SIG-M5 (cell line): ENCODE measurements at regions not wholly inside any gene's neighbourhood (a gene's known extent, or its start where the extent isn't known, plus 50 kb on each side); places are given as distances from the start of the nearest gene placed in this dataset.
"Not testable (repeated sequence)": the region's sequence is repeated elsewhere in the genome, so short reads cannot be mapped to it uniquely, and the experiment has no call there.

Source experiments
- DNase-seq: peaks from one replicate; lab custom pipeline; 2025; lab: John Stamatoyannopoulos, UW

- DNase-seq, result no peak
Observed at GRCh38 chr12:115898670-115899069, 378.8 kb downstream of the MED13L start.

DNA sequence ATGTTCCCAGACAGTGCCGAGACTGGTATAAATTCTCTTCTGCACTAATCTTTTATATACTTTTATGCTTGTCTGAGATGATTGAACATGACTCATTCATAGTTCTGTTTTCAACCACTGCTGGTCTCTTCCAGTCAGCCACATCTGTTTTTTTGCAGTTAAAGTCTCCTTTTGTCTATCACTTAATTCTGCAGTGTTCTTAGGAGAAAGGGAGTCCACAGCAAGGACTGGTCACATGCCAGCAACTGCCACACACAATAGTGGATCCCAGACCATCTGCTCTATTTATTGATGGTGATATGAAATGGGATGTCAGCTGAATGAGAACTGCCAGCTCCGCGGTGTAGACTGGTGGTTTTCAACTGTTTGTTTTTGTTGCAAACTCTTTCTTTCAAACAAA lies 379.8 kb downstream of the MED13L start:
- no peak for DNase-seq

DNA sequence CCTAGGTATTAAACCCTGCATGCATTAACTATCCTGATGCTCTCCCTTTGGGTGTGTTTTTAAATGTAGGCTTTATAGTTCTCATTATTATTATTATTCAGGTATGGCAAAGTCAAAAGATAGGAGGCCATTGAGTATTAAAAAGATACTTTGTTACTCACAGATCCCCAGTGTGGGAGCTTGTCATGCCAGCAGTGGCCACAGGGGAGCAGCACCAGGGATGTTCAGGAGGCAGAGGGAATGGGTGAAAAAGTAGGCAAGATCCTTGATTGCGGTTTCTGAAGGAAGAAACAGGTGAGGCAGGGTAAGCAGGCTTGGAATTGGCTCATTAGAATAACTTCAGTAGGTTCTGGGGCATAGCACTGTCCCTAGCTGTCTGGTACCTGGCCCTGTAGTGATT lies 382.2 kb downstream of the MED13L start:
- DNase-seq, result no peak

DNA sequence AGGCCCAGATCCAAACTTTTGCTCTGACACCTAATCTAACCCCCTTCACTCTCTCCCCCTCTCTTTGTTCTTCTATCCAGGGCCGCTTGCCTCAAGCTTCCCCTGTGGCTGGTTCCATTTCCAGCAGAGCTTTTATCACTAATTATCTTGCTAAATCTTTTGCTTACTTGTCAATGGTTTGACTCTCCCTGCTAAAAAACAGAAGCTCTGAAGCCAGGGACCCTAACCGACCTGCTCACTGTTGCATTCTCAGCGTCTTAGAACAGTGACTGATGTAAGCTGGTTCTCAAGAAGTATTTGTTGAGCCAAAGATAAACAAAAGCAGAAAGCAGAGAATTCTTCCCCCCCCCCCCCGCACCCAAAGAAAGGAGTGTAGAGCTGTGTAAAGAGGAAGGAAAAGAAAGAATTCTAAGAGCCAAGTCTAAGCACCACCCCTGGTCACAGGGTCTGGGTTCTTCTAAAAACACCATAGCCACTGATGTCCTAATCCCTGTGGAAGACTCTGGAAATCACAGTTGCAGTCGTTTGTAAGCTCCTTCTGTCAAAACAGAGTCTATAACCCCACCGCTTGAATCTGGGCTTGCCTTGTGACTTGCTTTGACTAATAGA lies 385.8 kb downstream of the MED13L start:
- DNase-seq, result no peak

GRCh38 chr12:115886666-115887065 lies 390.8 kb downstream of the MED13L start:
- no peak for DNase-seq

DNA sequence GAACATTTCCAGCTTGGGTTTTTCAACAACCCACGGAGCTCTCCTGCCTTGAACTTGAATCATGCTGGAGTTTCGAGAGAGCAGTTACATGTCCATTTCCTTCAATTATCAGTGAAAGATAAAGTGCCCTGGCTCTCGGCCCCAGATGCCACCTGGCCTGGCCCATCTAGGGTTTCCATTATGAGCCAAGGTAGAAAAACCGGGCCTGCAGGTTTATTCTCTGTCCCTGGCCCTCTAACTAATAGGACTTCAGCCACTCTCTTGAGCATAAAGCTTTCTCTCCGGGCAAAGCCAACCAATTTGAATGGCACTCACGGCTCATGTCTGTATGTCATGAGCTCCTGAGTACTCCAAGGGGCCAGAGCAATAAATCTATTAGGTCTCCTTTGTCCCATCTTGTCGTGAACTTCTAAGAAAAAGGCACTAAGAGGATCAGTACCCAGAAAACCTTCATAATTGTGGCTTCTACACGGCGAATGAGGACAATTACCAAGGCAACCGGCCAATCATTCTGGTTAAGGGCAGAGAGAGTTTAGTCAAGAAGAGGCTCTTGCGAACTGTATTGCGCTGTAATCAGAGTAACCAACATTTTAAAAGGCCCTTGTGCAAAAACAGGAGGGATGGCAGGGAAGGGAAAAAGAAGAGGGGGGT lies 392.3 kb downstream of the MED13L start:
- DNase-seq, result no peak

DNA sequence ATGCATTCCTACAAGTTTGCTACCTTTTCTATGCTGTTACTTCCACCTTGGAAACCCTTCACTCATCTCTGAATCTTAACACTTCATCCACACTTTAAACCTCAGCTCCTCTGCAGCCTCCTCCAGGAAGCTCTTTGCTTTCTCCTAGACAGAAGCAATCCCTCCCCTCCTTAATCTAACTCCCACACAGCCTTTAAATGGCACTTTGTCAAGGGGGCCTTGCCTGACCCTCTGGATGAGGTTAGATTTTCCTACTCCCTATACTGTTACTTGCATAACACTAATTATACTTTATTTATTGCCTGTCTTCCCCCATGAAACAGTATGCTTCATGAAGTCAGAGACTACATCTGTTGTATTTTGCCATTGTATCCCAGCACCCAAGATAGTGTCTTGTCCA lies 394.6 kb downstream of the MED13L start:
- DNase-seq, result no peak

- DNase-seq, result no peak
Observed at GRCh38 chr12:115880238-115880637, 397.3 kb downstream of the MED13L start.

- no peak for DNase-seq
Observed at GRCh38 chr12:115879354-115879753, 398.1 kb downstream of the MED13L start.

- DNase-seq, result no peak
Observed at GRCh38 chr12:115873451-115874082, 403.9 kb downstream of the MED13L start.

GRCh38 chr12:115872919-115873357 lies 404.6 kb downstream of the MED13L start:
- DNase-seq, result no peak

- no peak for DNase-seq
Observed at GRCh38 chr12:115872212-115872611, 405.3 kb downstream of the MED13L start.

- DNase-seq, result peak; percentile 10
Observed at GRCh38 chr12:115871714-115872113, 405.8 kb downstream of the MED13L start.

- no peak for DNase-seq
Observed at GRCh38 chr12:115870510-115870909, 407.0 kb downstream of the MED13L start.

DNA sequence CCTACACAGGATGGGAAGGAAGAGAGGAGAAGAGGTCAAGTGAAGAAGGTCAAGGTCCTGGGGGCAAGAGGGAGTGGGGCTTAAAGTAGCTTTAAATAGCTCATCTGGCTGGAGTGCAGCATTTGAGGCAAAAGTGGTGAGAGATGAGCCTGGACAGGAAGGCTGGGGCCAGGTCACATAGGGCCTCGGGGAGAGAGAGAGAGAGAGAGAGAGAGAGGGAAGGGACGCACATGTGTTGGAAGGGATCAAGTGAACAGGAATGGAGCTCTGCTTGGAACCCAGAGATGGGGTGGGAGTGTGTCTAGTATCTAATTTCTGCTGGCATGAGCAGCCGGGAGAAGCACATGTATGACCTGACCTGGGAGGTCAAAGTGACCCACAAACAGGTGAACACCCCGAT lies 407.5 kb downstream of the MED13L start:
- no peak for DNase-seq

- DNase-seq, result no peak
Observed at GRCh38 chr12:115869604-115870003, 407.9 kb downstream of the MED13L start.

GRCh38 chr12:115868624-115869023 lies 408.9 kb downstream of the MED13L start:
- no peak for DNase-seq

- DNase-seq, result no peak
Observed at GRCh38 chr12:115867854-115868253, 409.6 kb downstream of the MED13L start.

DNA sequence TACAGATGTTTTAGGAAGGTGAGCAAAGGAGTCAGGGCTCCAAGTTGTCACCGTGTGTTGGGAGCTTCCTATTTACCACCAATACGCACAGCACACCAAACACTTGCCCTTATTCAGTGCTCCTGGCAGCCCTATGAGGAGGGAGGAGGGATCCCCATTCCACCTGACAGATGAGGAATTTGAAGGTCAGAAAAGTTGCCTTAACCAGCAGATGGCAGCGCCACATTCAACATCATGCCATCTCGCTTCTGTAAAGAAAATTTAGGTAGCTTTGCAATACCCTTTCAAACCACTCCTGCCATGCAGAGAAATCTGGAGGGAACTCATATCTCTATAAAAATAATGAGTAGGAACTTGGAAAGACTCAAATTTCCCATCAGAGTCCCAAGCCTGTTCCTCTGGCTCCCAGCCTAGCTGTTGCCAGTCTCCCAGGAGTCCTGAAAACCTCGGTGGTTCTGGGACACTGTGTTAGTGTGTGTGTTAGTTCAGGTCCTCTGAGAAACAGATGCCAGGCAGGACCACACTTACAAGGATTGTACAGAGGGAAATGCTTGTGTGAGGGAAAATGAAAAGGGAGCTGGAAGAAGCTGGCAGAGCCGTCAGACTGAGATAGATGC lies 410.5 kb downstream of the MED13L start:
- no peak for DNase-seq

- DNase-seq, result not testable (repeated sequence)
Observed at GRCh38 chr12:115866281-115866680, 411.2 kb downstream of the MED13L start.

GRCh38 chr12:115864396-115864795 lies 413.1 kb downstream of the MED13L start:
- no peak for DNase-seq

GRCh38 chr12:115860619-115861018 lies 416.9 kb downstream of the MED13L start:
- DNase-seq, result no peak

GRCh38 chr12:115859231-115859630 lies 418.3 kb downstream of the MED13L start:
- DNase-seq, result no peak
